ENCODE measurements at regions not wholly inside any gene's neighbourhood (a gene's known extent, or its start where the extent isn't known, plus 50 kb on each side); places are given as distances from the start of the nearest gene placed in this dataset.

- peaks cover 14% of the 10 kb centered on the region for H3K9me3 Mint-ChIP-seq (ENCODE audit: low read depth)
- no peak for DNase-seq (ENCODE audit: low spot score)
- H3K27me3 Mint-ChIP-seq (ENCODE audit: low read depth): no peaks in the 10 kb centered on the region
- no peaks in the 10 kb centered on the region for H3K4me1 Mint-ChIP-seq (ENCODE audit: low read depth)
- no peak overlapping the region for H3K4me3 Mint-ChIP-seq (ENCODE audit: unreplicated experiment)
- no peaks in the 10 kb centered on the region for H3K36me3 Mint-ChIP-seq (ENCODE audit: low read depth)
- H3K27ac Mint-ChIP-seq (ENCODE audit: unreplicated experiment): no peak overlapping the region
- TF ChIP-seq, protein P1, sequence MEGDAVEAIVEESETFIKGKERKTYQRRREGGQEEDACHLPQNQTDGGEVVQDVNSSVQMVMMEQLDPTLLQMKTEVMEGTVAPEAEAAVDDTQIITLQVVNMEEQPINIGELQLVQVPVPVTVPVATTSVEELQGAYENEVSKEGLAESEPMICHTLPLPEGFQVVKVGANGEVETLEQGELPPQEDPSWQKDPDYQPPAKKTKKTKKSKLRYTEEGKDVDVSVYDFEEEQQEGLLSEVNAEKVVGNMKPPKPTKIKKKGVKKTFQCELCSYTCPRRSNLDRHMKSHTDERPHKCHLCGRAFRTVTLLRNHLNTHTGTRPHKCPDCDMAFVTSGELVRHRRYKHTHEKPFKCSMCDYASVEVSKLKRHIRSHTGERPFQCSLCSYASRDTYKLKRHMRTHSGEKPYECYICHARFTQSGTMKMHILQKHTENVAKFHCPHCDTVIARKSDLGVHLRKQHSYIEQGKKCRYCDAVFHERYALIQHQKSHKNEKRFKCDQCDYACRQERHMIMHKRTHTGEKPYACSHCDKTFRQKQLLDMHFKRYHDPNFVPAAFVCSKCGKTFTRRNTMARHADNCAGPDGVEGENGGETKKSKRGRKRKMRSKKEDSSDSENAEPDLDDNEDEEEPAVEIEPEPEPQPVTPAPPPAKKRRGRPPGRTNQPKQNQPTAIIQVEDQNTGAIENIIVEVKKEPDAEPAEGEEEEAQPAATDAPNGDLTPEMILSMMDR (IDR thresholded peaks at IDR 0.05): no peak
These were observed 327.0 kb upstream of the CDH7 start for GRCh38 chr18:65423776-65424175.

GRCh38 chr18:65422544-65423136 is 328.2 kb upstream of the CDH7 start:
- Mint-ChIP-seq H3K36me3 (ENCODE audit: low read depth) (no peaks in the 10 kb centered on the region), H3K4me1 (ENCODE audit: low read depth) (no peaks in the 10 kb centered on the region), H3K27ac (ENCODE audit: unreplicated experiment) (no peak overlapping the region), H3K27me3 (ENCODE audit: low read depth) (no peaks in the 10 kb centered on the region), H3K9me3 (ENCODE audit: low read depth) (peaks cover 15% of the 10 kb centered on the region), H3K4me3 (ENCODE audit: unreplicated experiment) (no peak overlapping the region)
- no peak for DNase-seq (ENCODE audit: low spot score)
- TF ChIP-seq, protein P1 (IDR thresholded peaks at IDR 0.05): no peak

DNA sequence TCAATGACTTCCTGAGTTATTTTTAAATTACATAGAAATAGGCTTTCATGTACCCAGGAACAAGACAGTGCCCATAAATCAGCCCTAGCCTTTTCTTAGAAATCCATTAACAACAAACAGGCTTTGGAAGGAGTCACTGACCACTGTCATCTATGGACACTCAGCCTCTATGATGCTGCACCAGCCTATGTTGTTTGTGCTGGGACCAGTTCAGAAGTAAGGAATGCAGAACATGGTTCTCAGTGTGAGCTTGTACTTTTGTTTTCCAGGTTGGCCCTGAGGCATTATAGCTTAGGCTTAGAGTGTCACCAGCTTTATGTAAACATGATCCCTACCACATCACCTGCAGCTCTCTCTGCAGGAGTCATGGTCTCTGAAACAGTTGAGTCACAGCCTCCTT is 335.7 kb upstream of the CDH7 start:
- Mint-ChIP-seq H3K27ac (ENCODE audit: unreplicated experiment) (no peak overlapping the region), H3K27me3 (ENCODE audit: low read depth) (no peaks in the 10 kb centered on the region), H3K36me3 (ENCODE audit: low read depth) (peaks cover 1% of the 10 kb centered on the region), H3K9me3 (ENCODE audit: low read depth) (peaks cover 9% of the 10 kb centered on the region), H3K4me1 (ENCODE audit: low read depth) (no peaks in the 10 kb centered on the region), H3K4me3 (ENCODE audit: unreplicated experiment) (no peak overlapping the region)
- TF ChIP-seq, protein P1 (IDR thresholded peaks at IDR 0.05): no peak
- no peak for DNase-seq (ENCODE audit: low spot score)

DNA sequence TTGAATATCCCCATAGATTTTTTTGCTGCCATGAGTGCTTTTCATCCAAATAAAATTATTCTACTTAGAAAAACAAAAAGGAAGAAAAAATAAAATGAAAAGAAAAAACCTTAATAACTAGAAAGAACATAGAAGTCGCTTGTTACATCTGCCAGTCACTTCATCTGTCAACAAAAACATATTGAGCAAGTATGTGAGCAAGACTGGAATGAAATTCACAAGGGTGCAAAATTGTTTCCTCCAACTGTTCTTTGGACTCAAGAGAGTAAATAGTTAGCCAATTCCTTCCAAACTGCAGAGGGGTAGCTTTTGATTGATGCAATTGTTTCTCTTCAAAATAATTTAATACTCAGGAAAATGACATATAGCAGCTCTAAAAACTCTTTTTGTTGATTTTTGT is 336.3 kb upstream of the CDH7 start:
- H3K4me1 Mint-ChIP-seq (ENCODE audit: low read depth): no peaks in the 10 kb centered on the region

GRCh38 chr18:65411061-65411460 is 339.8 kb upstream of the CDH7 start:
- no peak overlapping the region for H3K27ac Mint-ChIP-seq (ENCODE audit: unreplicated experiment)
- no peaks in the 10 kb centered on the region for H3K27me3 Mint-ChIP-seq (ENCODE audit: low read depth)
- no peak overlapping the region for H3K4me3 Mint-ChIP-seq (ENCODE audit: unreplicated experiment)
- H3K36me3 Mint-ChIP-seq (ENCODE audit: low read depth): no peaks in the 10 kb centered on the region
- no peak for DNase-seq (ENCODE audit: low spot score)
- TF ChIP-seq, protein P1 (IDR thresholded peaks at IDR 0.05): no peak
- H3K9me3 Mint-ChIP-seq (ENCODE audit: low read depth): no peaks in the 10 kb centered on the region
- no peaks in the 10 kb centered on the region for H3K4me1 Mint-ChIP-seq (ENCODE audit: low read depth)

More for the DNA sequence above, 336.3 kb upstream of the CDH7 start:
- TF ChIP-seq, protein P1 (IDR thresholded peaks at IDR 0.05): no peak
- Mint-ChIP-seq H3K9me3 (ENCODE audit: low read depth) (peaks cover 8% of the 10 kb centered on the region), H3K36me3 (ENCODE audit: low read depth) (peaks cover 1% of the 10 kb centered on the region), H3K27me3 (ENCODE audit: low read depth) (no peaks in the 10 kb centered on the region), H3K27ac (ENCODE audit: unreplicated experiment) (no peak overlapping the region), H3K4me3 (ENCODE audit: unreplicated experiment) (no peak overlapping the region)
- DNase-seq (ENCODE audit: low spot score): no peak

Measured in chondrocyte (in vitro differentiated cells).